B cell (primary cell): ENCODE measurements at regions not wholly inside any gene's neighbourhood (a gene's known extent, or its start where the extent isn't known, plus 50 kb on each side); places are given as distances from the start of the nearest gene placed in this dataset.

Source experiments
- ATAC-seq: fragments of 200-7000 bp; cut with Tn5 transposase; one replicate; pipeline ENCODE4 v1.10.0; 2021; ENCODE audit warnings: low read depth, mild to moderate bottlenecking, moderate number of reproducible peaks, moderate library complexity
- CTCF ChIA-PET: fragments of 350-600 bp; sonication (Branson Sonifier 250); formaldehyde crosslinking; loops from one replicate; lab custom pipeline; 2021; ENCODE audit warnings: antibody characterized with exemption, inconsistent platforms; lab: Charles Lee
- POLR2A ChIA-PET: fragments of 350-600 bp; sonication (Branson Sonifier 250); formaldehyde crosslinking; loops from one replicate; lab custom pipeline; 2021; ENCODE audit warnings: antibody characterized with exemption; lab: Charles Lee
- DNase-seq: peaks from one replicate; pipeline ENCODE4 v3.0.0; 2013
- H2AFZ ChIP-seq: 2 replicates; pipeline ENCODE4 v1.6.1; 2012; ENCODE audit warnings: mild to moderate bottlenecking, low read depth, low read length; ENCODE audit not compliant: insufficient read depth, poor library complexity, severe bottlenecking
- H3K27ac ChIP-seq, 2 donors: 1 replicate in 1 of 2; 2 replicates in 1 of 2; pipeline ENCODE4 v1.5.1; 2012 to 2013; ENCODE audit warnings: low read length in 2 of 2, mild to moderate bottlenecking in 2 of 2, moderate library complexity in 1 of 2
- H3K27me3 ChIP-seq, 4 experiments: fragments of 200-600 bp in 1 of 4; sonication (generic) in 1 of 4; replicated peaks in 1 of 4; 1 replicate in 2 of 4; 2 replicates in 2 of 4; pipeline versions ENCODE4 v1.6.1 to v1.7.0; 2013 to 2016; ENCODE audit warnings: low read length in 3 of 4, mild to moderate bottlenecking in 2 of 4, mixed read lengths in 1 of 4, moderate library complexity in 1 of 4; ENCODE audit not compliant: insufficient read depth in 4 of 4, control insufficient read depth in 3 of 4; ENCODE audit errors: control extremely low read depth in 1 of 4
- H3K36me3 ChIP-seq, 2 experiments: replicated peaks in 1 of 2; 1 replicate in 1 of 2; 2 replicates in 1 of 2; pipeline versions ENCODE4 v1.6.1 to v1.7.1; 2013; ENCODE audit warnings: low read length in 1 of 2; ENCODE audit not compliant: insufficient read depth in 2 of 2, control insufficient read depth in 1 of 2; ENCODE audit errors: control extremely low read depth in 1 of 2, extremely low read depth in 1 of 2
- H3K4me1 ChIP-seq, 2 donors: fragments of 200-600 bp in 1 of 2; sonication (generic) in 1 of 2; 1 replicate in 1 of 2; 2 replicates in 1 of 2; pipeline versions ENCODE4 v1.5.1 to v1.6.1; 2013 to 2017; ENCODE audit warnings: low read length in 2 of 2; ENCODE audit not compliant: control insufficient read depth in 2 of 2, insufficient read depth in 2 of 2
- H3K4me2 ChIP-seq: replicated peaks from 2 replicates; pipeline ENCODE3; 2012; ENCODE audit warnings: mild to moderate bottlenecking, low read depth, low read length; ENCODE audit not compliant: poor library complexity, severe bottlenecking
- H3K4me3 ChIP-seq, 5 experiments: fragments of 200-600 bp in 1 of 5; sonication (generic) in 1 of 5; 1 replicate in 3 of 5; 2 replicates in 2 of 5; pipeline versions ENCODE4 v1.5.1 to v1.7.0; 2011 to 2016; ENCODE audit warnings: low read length in 4 of 5, mild to moderate bottlenecking in 4 of 5, low read depth in 2 of 5, control low read depth in 1 of 5, moderate library complexity in 1 of 5; ENCODE audit not compliant: insufficient read depth in 1 of 5; ENCODE audit errors: control extremely low read depth in 1 of 5, extremely low read depth in 1 of 5
- H3K79me2 ChIP-seq: fragments of 200-600 bp; sonication (generic); one replicate; pipeline ENCODE4 v1.6.0; 2016; ENCODE audit warnings: low read length; ENCODE audit not compliant: control insufficient read depth, insufficient read depth
- H3K9ac ChIP-seq: fragments of 200-600 bp; sonication (generic); 2 replicates; pipeline ENCODE4 v1.6.1; 2017; ENCODE audit warnings: mild to moderate bottlenecking, low read length, moderate library complexity
- H3K9me3 ChIP-seq, 3 donors: one replicate each; pipeline versions ENCODE4 v1.6.1 to v1.7.1; 2013; ENCODE audit warnings: low read length in 2 of 3; ENCODE audit not compliant: control insufficient read depth in 2 of 3, insufficient read depth in 1 of 3; ENCODE audit errors: control extremely low read depth in 1 of 3
- H4K20me1 ChIP-seq: 2 replicates; pipeline ENCODE4 v1.6.0; 2012; ENCODE audit warnings: mild to moderate bottlenecking, low read length; ENCODE audit not compliant: insufficient read depth, control insufficient read depth, poor library complexity, severe bottlenecking
- H3K27ac Mint-ChIP-seq: one replicate; pipeline ENCODE4 v1.8.0; 2021; ENCODE audit warnings: mixed read lengths
- H3K27me3 Mint-ChIP-seq: one replicate; pipeline ENCODE4 v1.8.0; 2021; ENCODE audit warnings: mixed read lengths
- H3K4me1 Mint-ChIP-seq: one replicate; pipeline ENCODE4 v1.8.0; 2021; ENCODE audit warnings: mixed read lengths
- H3K4me3 Mint-ChIP-seq: one replicate; pipeline ENCODE4 v1.8.0; 2021; ENCODE audit warnings: mixed read lengths
- H3K9me3 Mint-ChIP-seq: one replicate; pipeline ENCODE4 v1.8.0; 2022; ENCODE audit warnings: mixed read lengths; ENCODE audit not compliant: insufficient read depth
- EZH2 ChIP-seq: IDR thresholded peaks from 2 replicates; pipeline ENCODE4 v1.6.1; 2012; ENCODE audit warnings: borderline replicate concordance, low read depth, mild to moderate bottlenecking, moderate library complexity, low read length; ENCODE audit not compliant: insufficient read depth, poor library complexity, severe bottlenecking
- WGBS: methylation state at CpG from one replicate; pipeline ENCODE4 v1.1.5; 2013; ENCODE audit warnings: missing lambda C conversion rate; ENCODE audit not compliant: insufficient coverage; 5-methylcytosine and 5-hydroxymethylcytosine counted together
- intact Hi-C: fragments of 100-400 bp; cut with micrococcal nuclease; formaldehyde crosslinking; loops from one replicate; pipeline ENCODE4 v1.10.0; 2022
- TF ChIP-seq, protein P1 (sequence below): fragments of 200-600 bp; IDR thresholded peaks from one replicate; pipeline ENCODE4 v1.8.0; 2022; ENCODE audit warnings: antibody characterized with exemption, mild to moderate bottlenecking

DNA sequence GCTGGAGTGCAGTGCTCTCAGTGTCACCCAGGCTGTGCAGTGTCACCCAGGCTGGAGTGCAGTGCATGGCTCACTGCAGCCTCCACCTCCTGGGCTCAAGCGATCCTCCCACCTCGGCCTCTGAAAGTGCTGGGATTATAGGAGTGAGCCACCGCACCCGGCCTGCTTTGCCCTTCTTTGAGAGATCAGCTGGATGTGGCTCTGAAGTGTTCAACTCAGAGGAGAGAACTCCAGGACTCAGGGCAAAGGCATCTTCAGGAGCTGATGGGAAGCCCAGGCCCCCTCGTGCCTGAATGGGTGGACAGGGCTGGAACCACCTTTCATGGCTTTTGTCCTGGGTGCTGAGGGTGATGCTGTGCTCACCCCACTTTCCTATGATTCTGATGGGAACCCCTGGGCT is 52.0 kb upstream of the HAAO start:
- H3K79me2 ChIP-seq, result no peaks in the 10 kb centered on the region
- H3K4me3 Mint-ChIP-seq, result no peak overlapping the region
- H3K4me3 ChIP-seq, result no peak overlapping the region
- no peak for DNase-seq
- no peak for TF ChIP-seq EZH2
- TF ChIP-seq, protein P1, sequence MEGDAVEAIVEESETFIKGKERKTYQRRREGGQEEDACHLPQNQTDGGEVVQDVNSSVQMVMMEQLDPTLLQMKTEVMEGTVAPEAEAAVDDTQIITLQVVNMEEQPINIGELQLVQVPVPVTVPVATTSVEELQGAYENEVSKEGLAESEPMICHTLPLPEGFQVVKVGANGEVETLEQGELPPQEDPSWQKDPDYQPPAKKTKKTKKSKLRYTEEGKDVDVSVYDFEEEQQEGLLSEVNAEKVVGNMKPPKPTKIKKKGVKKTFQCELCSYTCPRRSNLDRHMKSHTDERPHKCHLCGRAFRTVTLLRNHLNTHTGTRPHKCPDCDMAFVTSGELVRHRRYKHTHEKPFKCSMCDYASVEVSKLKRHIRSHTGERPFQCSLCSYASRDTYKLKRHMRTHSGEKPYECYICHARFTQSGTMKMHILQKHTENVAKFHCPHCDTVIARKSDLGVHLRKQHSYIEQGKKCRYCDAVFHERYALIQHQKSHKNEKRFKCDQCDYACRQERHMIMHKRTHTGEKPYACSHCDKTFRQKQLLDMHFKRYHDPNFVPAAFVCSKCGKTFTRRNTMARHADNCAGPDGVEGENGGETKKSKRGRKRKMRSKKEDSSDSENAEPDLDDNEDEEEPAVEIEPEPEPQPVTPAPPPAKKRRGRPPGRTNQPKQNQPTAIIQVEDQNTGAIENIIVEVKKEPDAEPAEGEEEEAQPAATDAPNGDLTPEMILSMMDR, result no peak
- no peak overlapping the region for H3K4me2 ChIP-seq
- no peaks in the 10 kb centered on the region for H3K27me3 ChIP-seq
- no peaks in the 10 kb centered on the region for H4K20me1 ChIP-seq
- H3K4me1 Mint-ChIP-seq, result no peaks in the 10 kb centered on the region
- no peaks in the 10 kb centered on the region for H3K27me3 Mint-ChIP-seq
- WGBS, result 90% methylated on average over 5 of the region's 5 CpGs
- H3K4me1 ChIP-seq, result no peaks in the 10 kb centered on the region
- no peak overlapping the region for H3K27ac ChIP-seq
- no peak for ATAC-seq
- H2AFZ ChIP-seq, result no peak overlapping the region
- POLR2A ChIA-PET, result no interaction called here
- H3K9ac ChIP-seq, result no peak overlapping the region
- CTCF ChIA-PET, result interaction anchor here (1.0 kb wide), 1 partner anchor 22 kb away, joined by 3 read pairs; no protein-coding TSS in a partner anchor
- no peaks in the 10 kb centered on the region for H3K36me3 ChIP-seq
- no peaks in the 10 kb centered on the region for H3K9me3 ChIP-seq
- no peak overlapping the region for H3K27ac Mint-ChIP-seq
- intact Hi-C loops, result no loop called here
- no peaks in the 10 kb centered on the region for H3K9me3 Mint-ChIP-seq

DNA sequence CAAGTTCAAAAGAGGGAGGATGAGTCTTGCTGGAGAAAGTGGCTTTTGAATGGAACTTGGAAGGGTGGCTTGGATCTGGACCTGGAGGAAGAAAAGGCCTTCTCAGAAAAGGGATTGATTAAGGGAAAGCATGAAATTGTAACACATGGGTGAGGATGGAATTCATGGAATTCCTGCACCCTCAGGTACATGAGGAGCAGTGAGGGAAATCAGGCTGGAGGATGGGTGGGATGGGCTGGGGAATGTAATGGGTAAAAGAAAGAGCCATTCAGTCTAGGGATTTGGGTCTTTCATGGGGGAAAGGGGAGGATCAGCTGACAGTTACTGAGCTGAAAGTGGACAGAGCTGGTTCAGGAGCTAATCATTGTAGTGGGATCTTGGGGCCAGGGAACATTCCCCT is 51.2 kb upstream of the HAAO start:
- Mint-ChIP-seq H3K27ac (no peak overlapping the region), H3K4me3 (no peak overlapping the region), H3K9me3 (no peaks in the 10 kb centered on the region), H3K27me3 (no peaks in the 10 kb centered on the region), H3K4me1 (no peaks in the 10 kb centered on the region)
- Histone ChIP-seq H3K79me2 (no peaks in the 10 kb centered on the region), H3K27ac (no peak overlapping the region), H3K9ac (no peak overlapping the region), H3K36me3 (no peaks in the 10 kb centered on the region), H4K20me1 (no peaks in the 10 kb centered on the region), H3K9me3 (no peaks in the 10 kb centered on the region), H3K4me3 (no peak overlapping the region), H3K4me1 (no peaks in the 10 kb centered on the region), H3K27me3 (no peaks in the 10 kb centered on the region), H2AFZ (no peak overlapping the region), H3K4me2 (no peak overlapping the region)
- DNase-seq, result no peak
- POLR2A ChIA-PET, result no interaction called here
- ATAC-seq, result no peak
- no peak for TF ChIP-seq EZH2
- intact Hi-C loops, result no loop called here
- CTCF ChIA-PET, result no interaction called here
